HepG2 (cell line): ENCODE measurements at regions not wholly inside any gene's neighbourhood (a gene's known extent, or its start where the extent isn't known, plus 50 kb on each side); places are given as distances from the start of the nearest gene placed in this dataset.

Source experiments
- NR2C2 ChIP-seq: sonication (generic); formaldehyde crosslinking; IDR thresholded peaks from 2 replicates; pipeline ENCODE4 v1.4.0; 2020; ENCODE audit warnings: missing genetic modification reagents, mild to moderate bottlenecking, moderate library complexity, borderline replicate concordance
- ZNF841 ChIP-seq: sonication (generic); formaldehyde crosslinking; IDR thresholded peaks from 2 replicates; pipeline ENCODE4 v1.8.1; 2023; ENCODE audit warnings: missing genetic modification reagents, borderline replicate concordance
- TF ChIP-seq, protein P1 (sequence below): sonication (generic); formaldehyde crosslinking; IDR thresholded peaks from 2 replicates; pipeline ENCODE4 v1.5.0; 2020; ENCODE audit warnings: mild to moderate bottlenecking, missing genetic modification reagents, moderate library complexity

DNA sequence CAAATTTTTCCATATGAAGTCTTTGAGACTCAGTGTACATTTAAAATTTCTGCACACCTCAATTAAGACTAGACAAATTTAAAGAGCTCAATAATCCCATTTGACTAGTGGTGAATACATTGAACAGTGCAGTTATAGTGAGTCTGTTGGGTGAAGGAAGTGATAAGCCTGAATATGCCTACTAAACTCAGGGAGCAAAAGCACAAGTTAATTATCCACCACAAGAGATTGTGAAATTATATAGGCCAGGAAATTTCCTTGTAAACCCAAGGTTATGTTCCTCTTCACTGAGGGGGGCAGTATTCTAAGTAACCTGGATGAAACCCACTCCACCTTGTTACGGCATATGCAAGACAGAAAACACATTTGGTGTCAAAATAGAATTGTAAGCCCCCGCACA lies 612.9 kb upstream of the DAB2 start:
- TF ChIP-seq ZNF841 (CRISPR knock-in tag): no peak
- TF ChIP-seq, protein P1, sequence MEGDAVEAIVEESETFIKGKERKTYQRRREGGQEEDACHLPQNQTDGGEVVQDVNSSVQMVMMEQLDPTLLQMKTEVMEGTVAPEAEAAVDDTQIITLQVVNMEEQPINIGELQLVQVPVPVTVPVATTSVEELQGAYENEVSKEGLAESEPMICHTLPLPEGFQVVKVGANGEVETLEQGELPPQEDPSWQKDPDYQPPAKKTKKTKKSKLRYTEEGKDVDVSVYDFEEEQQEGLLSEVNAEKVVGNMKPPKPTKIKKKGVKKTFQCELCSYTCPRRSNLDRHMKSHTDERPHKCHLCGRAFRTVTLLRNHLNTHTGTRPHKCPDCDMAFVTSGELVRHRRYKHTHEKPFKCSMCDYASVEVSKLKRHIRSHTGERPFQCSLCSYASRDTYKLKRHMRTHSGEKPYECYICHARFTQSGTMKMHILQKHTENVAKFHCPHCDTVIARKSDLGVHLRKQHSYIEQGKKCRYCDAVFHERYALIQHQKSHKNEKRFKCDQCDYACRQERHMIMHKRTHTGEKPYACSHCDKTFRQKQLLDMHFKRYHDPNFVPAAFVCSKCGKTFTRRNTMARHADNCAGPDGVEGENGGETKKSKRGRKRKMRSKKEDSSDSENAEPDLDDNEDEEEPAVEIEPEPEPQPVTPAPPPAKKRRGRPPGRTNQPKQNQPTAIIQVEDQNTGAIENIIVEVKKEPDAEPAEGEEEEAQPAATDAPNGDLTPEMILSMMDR (CRISPR knock-in tag): no peak
- no peak for TF ChIP-seq NR2C2 (CRISPR knock-in tag)
